ENCODE measurements at regions not wholly inside any gene's neighbourhood (a gene's known extent, or its start where the extent isn't known, plus 50 kb on each side); places are given as distances from the start of the nearest gene placed in this dataset.

GRCh38 chr10:131663351-131663750 lies 237.5 kb upstream of the PPP2R2D start:
- H2BK12ac ChIP-seq (ENCODE audit: low read length in 2 of 2): no peak overlapping the region
- H3K18ac ChIP-seq (ENCODE audit: low read depth in 1 of 2, low read length in 2 of 2): no peak overlapping the region
- no peaks in the 10 kb centered on the region for H3K4me1 ChIP-seq (ENCODE audit: control insufficient read depth, insufficient read depth, low read depth, low read length)
- no peak for DNase-seq
- no peak overlapping the region for H2BK15ac ChIP-seq (ENCODE audit: low read depth, poor library complexity, severe bottlenecking)
- H2AK5ac ChIP-seq (ENCODE audit: low read length, severe bottlenecking): no peak overlapping the region
- no peak overlapping the region for H3K23ac ChIP-seq (ENCODE audit: low read length in 2 of 2)
- no peak overlapping the region for H3K4ac ChIP-seq (ENCODE audit: low read depth in 1 of 2, low read length in 2 of 2)
- no peak overlapping the region for H3K14ac ChIP-seq (ENCODE audit: low read length in 2 of 2)
- WGBS: 85% methylated on average over 4 of the region's 4 CpGs
- no peak overlapping the region for H2AFZ ChIP-seq (ENCODE audit: low read depth, low read length)
- no peak overlapping the region for H4K91ac ChIP-seq (ENCODE audit: low read length)
- no peak overlapping the region for H2BK120ac ChIP-seq (ENCODE audit: low read depth, low read length)
- no peak overlapping the region for H3K27ac ChIP-seq (ENCODE audit: low read length, poor library complexity, severe bottlenecking)
- H3K79me1 ChIP-seq (replicated peaks; ENCODE audit: low read length, poor library complexity, severe bottlenecking): no peaks in the 10 kb centered on the region
- H3K9ac ChIP-seq (ENCODE audit: low read length): no peak overlapping the region
- H3K36me3 ChIP-seq (ENCODE audit: control insufficient read depth in 1 of 2, insufficient read depth in 2 of 2, low read depth in 1 of 2, low read length in 2 of 2): no peaks in the 10 kb centered on the region
- no peak overlapping the region for H3K4me2 ChIP-seq (ENCODE audit: low read length, poor library complexity, severe bottlenecking)
- no peak overlapping the region for H4K8ac ChIP-seq (ENCODE audit: low read length)
- H3K4me3 ChIP-seq (ENCODE audit: insufficient read depth in 1 of 2, low read depth in 1 of 2, low read length in 2 of 2): no peak overlapping the region
- no peaks in the 10 kb centered on the region for H3K27me3 ChIP-seq (ENCODE audit: control insufficient read depth in 1 of 2, insufficient read depth in 1 of 2, low read length in 2 of 2)
- no peak overlapping the region for H2BK5ac ChIP-seq (ENCODE audit: low read depth, low read length, poor library complexity, severe bottlenecking)
- peaks cover 9% of the 10 kb centered on the region for H3K9me3 ChIP-seq (ENCODE audit: control insufficient read depth, low read length)

- Histone ChIP-seq H3K79me1 (replicated peaks; ENCODE audit: low read length, poor library complexity, severe bottlenecking) (no peaks in the 10 kb centered on the region), H3K4me1 (ENCODE audit: control insufficient read depth, insufficient read depth, low read depth, low read length) (no peaks in the 10 kb centered on the region), H3K9me3 (ENCODE audit: control insufficient read depth, low read length) (peaks cover 6% of the 10 kb centered on the region), H3K27ac (ENCODE audit: low read length, poor library complexity, severe bottlenecking) (no peak overlapping the region), H3K4me3 (ENCODE audit: insufficient read depth in 1 of 2, low read depth in 1 of 2, low read length in 2 of 2) (no peak overlapping the region), H3K9ac (ENCODE audit: low read length) (no peak overlapping the region), H3K27me3 (ENCODE audit: control insufficient read depth in 1 of 2, insufficient read depth in 1 of 2, low read length in 2 of 2) (no peaks in the 10 kb centered on the region), H2BK15ac (ENCODE audit: low read depth, poor library complexity, severe bottlenecking) (no peak overlapping the region), H3K36me3 (ENCODE audit: control insufficient read depth in 1 of 2, insufficient read depth in 2 of 2, low read depth in 1 of 2, low read length in 2 of 2) (no peaks in the 10 kb centered on the region), H3K18ac (ENCODE audit: low read depth in 1 of 2, low read length in 2 of 2) (no peak overlapping the region), H4K8ac (ENCODE audit: low read length) (no peak overlapping the region), H2AK5ac (ENCODE audit: low read length, severe bottlenecking) (no peak overlapping the region), H3K23ac (ENCODE audit: low read length in 2 of 2) (no peak overlapping the region), H2AFZ (ENCODE audit: low read depth, low read length) (no peak overlapping the region), H3K4ac (ENCODE audit: low read depth in 1 of 2, low read length in 2 of 2) (no peak overlapping the region), H3K4me2 (ENCODE audit: low read length, poor library complexity, severe bottlenecking) (no peak overlapping the region), H2BK12ac (ENCODE audit: low read length in 2 of 2) (no peak overlapping the region), H4K91ac (ENCODE audit: low read length) (no peak overlapping the region), H2BK120ac (ENCODE audit: low read depth, low read length) (no peak overlapping the region), H2BK5ac (ENCODE audit: low read depth, low read length, poor library complexity, severe bottlenecking) (no peak overlapping the region), H3K14ac (ENCODE audit: low read length in 2 of 2) (no peak overlapping the region)
- WGBS: 94% methylated on average over 3 of the region's 3 CpGs
- DNase-seq: no peak
Measured at GRCh38 chr10:131666091-131666490, 234.7 kb upstream of the PPP2R2D start.

- H3K27ac ChIP-seq (ENCODE audit: low read length, poor library complexity, severe bottlenecking): no peak overlapping the region
Measured at GRCh38 chr10:131667047-131667446, 233.8 kb upstream of the PPP2R2D start.

DNA sequence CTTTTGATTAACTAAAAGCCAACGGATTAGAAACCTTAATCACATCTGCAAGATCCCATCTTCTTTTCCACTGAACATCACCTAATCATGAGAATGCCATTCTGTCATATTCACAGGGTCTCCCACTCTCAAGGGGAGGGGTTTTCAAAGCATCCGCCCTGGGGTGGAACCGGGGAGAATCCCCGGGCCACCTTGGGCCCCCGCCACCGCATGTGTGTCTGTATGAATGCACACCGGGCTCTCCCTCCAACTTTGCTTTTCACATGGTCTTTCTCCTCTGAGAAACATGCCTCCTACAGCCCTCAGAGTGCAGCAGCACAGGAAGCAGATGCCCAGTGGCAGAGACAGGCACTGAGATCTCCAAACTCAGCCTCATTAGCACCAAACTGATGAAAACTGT lies 233.2 kb upstream of the PPP2R2D start:
- Histone ChIP-seq H2BK12ac (ENCODE audit: low read length in 2 of 2) (no peak overlapping the region), H2BK120ac (ENCODE audit: low read depth, low read length) (no peak overlapping the region), H4K8ac (ENCODE audit: low read length) (no peak overlapping the region), H3K18ac (ENCODE audit: low read depth in 1 of 2, low read length in 2 of 2) (no peak overlapping the region), H3K27me3 (ENCODE audit: control insufficient read depth in 1 of 2, insufficient read depth in 1 of 2, low read length in 2 of 2) (no peaks in the 10 kb centered on the region), H3K9me3 (ENCODE audit: control insufficient read depth, low read length) (peaks cover 6% of the 10 kb centered on the region), H3K36me3 (ENCODE audit: control insufficient read depth in 1 of 2, insufficient read depth in 2 of 2, low read depth in 1 of 2, low read length in 2 of 2) (no peaks in the 10 kb centered on the region), H3K4me1 (ENCODE audit: control insufficient read depth, insufficient read depth, low read depth, low read length) (no peaks in the 10 kb centered on the region), H2BK5ac (ENCODE audit: low read depth, low read length, poor library complexity, severe bottlenecking) (no peak overlapping the region), H3K23ac (ENCODE audit: low read length in 2 of 2) (no peak overlapping the region), H3K9ac (ENCODE audit: low read length) (no peak overlapping the region), H3K27ac (ENCODE audit: low read length, poor library complexity, severe bottlenecking) (no peak overlapping the region), H3K4ac (ENCODE audit: low read depth in 1 of 2, low read length in 2 of 2) (no peak overlapping the region), H2BK15ac (ENCODE audit: low read depth, poor library complexity, severe bottlenecking) (no peak overlapping the region), H3K4me3 (ENCODE audit: insufficient read depth in 1 of 2, low read depth in 1 of 2, low read length in 2 of 2) (no peak overlapping the region), H3K79me1 (replicated peaks; ENCODE audit: low read length, poor library complexity, severe bottlenecking) (no peaks in the 10 kb centered on the region), H2AK5ac (ENCODE audit: low read length, severe bottlenecking) (no peak overlapping the region), H4K91ac (ENCODE audit: low read length) (no peak overlapping the region), H3K4me2 (ENCODE audit: low read length, poor library complexity, severe bottlenecking) (no peak overlapping the region), H2AFZ (ENCODE audit: low read depth, low read length) (no peak overlapping the region), H3K14ac (ENCODE audit: low read length in 2 of 2) (no peak overlapping the region)
- DNase-seq: no peak
- 91% methylated on average over 7 of the region's 7 CpGs for WGBS

More at GRCh38 chr10:131667047-131667446, 233.8 kb upstream of the PPP2R2D start:
- Histone ChIP-seq H2BK12ac (ENCODE audit: low read length in 2 of 2) (no peak overlapping the region), H3K14ac (ENCODE audit: low read length in 2 of 2) (no peak overlapping the region), H2BK120ac (ENCODE audit: low read depth, low read length) (no peak overlapping the region), H3K23ac (ENCODE audit: low read length in 2 of 2) (no peak overlapping the region), H3K4me3 (ENCODE audit: insufficient read depth in 1 of 2, low read depth in 1 of 2, low read length in 2 of 2) (no peak overlapping the region), H3K4ac (ENCODE audit: low read depth in 1 of 2, low read length in 2 of 2) (no peak overlapping the region), H3K18ac (ENCODE audit: low read depth in 1 of 2, low read length in 2 of 2) (no peak overlapping the region), H2AK5ac (ENCODE audit: low read length, severe bottlenecking) (no peak overlapping the region), H4K8ac (ENCODE audit: low read length) (no peak overlapping the region), H3K27me3 (ENCODE audit: control insufficient read depth in 1 of 2, insufficient read depth in 1 of 2, low read length in 2 of 2) (no peaks in the 10 kb centered on the region), H2AFZ (ENCODE audit: low read depth, low read length) (no peak overlapping the region), H2BK15ac (ENCODE audit: low read depth, poor library complexity, severe bottlenecking) (no peak overlapping the region), H3K9me3 (ENCODE audit: control insufficient read depth, low read length) (peaks cover 6% of the 10 kb centered on the region), H3K79me1 (replicated peaks; ENCODE audit: low read length, poor library complexity, severe bottlenecking) (no peaks in the 10 kb centered on the region), H2BK5ac (ENCODE audit: low read depth, low read length, poor library complexity, severe bottlenecking) (no peak overlapping the region), H3K4me2 (ENCODE audit: low read length, poor library complexity, severe bottlenecking) (no peak overlapping the region), H4K91ac (ENCODE audit: low read length) (no peak overlapping the region), H3K9ac (ENCODE audit: low read length) (no peak overlapping the region), H3K36me3 (ENCODE audit: control insufficient read depth in 1 of 2, insufficient read depth in 2 of 2, low read depth in 1 of 2, low read length in 2 of 2) (no peaks in the 10 kb centered on the region), H3K4me1 (ENCODE audit: control insufficient read depth, insufficient read depth, low read depth, low read length) (no peaks in the 10 kb centered on the region)
- no peak for DNase-seq
- WGBS: 78% methylated on average over 4 of the region's 4 CpGs
